Left lung (tissue), 4 donors: ENCODE measurements at regions not wholly inside any gene's neighbourhood (a gene's known extent, or its start where the extent isn't known, plus 50 kb on each side); places are given as distances from the start of the nearest gene placed in this dataset.

Source experiments
- ATAC-seq: fragments of 200-7000 bp; cut with Tn5 transposase; one replicate; pipeline ENCODE4 v1.9.1; 2020; ENCODE audit warnings: moderate library complexity
- DNase-seq, 4 donors: peaks; one replicate each; pipeline ENCODE4 v3.0.0-alpha.2; 2013 to 2020
- H3K27ac ChIP-seq, 2 donors: fragments of 200-600 bp; sonication (generic) in 1 of 2; one replicate each; pipeline versions ENCODE4 v1.5.0 to v1.8.0; 2020 to 2021
- H3K27me3 ChIP-seq, 2 donors: fragments of 200-600 bp; sonication (generic) in 1 of 2; one replicate each; pipeline versions ENCODE4 v1.5.0 to v1.8.0; 2020 to 2021
- H3K36me3 ChIP-seq, 2 donors: fragments of 200-600 bp; sonication (generic) in 1 of 2; one replicate each; pipeline versions ENCODE4 v1.5.0 to v1.8.0; 2020 to 2021
- H3K4me1 ChIP-seq, 2 donors: fragments of 200-600 bp; one replicate each; pipeline ENCODE4 v1.8.0; 2021
- H3K4me3 ChIP-seq, 2 donors: fragments of 200-600 bp; sonication (generic) in 1 of 2; one replicate each; pipeline versions ENCODE4 v1.5.0 to v1.8.0; 2020 to 2021; ENCODE audit warnings: mild to moderate bottlenecking in 1 of 2
- H3K9me3 ChIP-seq, 2 donors: fragments of 200-600 bp; sonication (generic) in 1 of 2; one replicate each; pipeline versions ENCODE4 v1.5.0 to v1.8.0; 2020 to 2021
- intact Hi-C, 2 donors: fragments of 100-400 bp; cut with DNase I; formaldehyde crosslinking; loops; one replicate each; pipeline versions ENCODE4 v1.11.2 to v1.14.2; 2022
- TF ChIP-seq, protein P1 (sequence below), 2 donors: fragments of 200-600 bp; sonication (generic) in 1 of 2; IDR thresholded peaks; one replicate each; pipeline versions ENCODE4 v1.5.0 to v1.8.0; 2021; ENCODE audit warnings: antibody characterized with exemption in 2 of 2
- donor health status: DM: no; HTN: yes; CAD: no.
- donor health status: DM: no; HTN: no; CAD: no.

- no peak for DNase-seq
- H3K4me3 ChIP-seq, result no peak overlapping the region
- TF ChIP-seq, protein P1, sequence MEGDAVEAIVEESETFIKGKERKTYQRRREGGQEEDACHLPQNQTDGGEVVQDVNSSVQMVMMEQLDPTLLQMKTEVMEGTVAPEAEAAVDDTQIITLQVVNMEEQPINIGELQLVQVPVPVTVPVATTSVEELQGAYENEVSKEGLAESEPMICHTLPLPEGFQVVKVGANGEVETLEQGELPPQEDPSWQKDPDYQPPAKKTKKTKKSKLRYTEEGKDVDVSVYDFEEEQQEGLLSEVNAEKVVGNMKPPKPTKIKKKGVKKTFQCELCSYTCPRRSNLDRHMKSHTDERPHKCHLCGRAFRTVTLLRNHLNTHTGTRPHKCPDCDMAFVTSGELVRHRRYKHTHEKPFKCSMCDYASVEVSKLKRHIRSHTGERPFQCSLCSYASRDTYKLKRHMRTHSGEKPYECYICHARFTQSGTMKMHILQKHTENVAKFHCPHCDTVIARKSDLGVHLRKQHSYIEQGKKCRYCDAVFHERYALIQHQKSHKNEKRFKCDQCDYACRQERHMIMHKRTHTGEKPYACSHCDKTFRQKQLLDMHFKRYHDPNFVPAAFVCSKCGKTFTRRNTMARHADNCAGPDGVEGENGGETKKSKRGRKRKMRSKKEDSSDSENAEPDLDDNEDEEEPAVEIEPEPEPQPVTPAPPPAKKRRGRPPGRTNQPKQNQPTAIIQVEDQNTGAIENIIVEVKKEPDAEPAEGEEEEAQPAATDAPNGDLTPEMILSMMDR (IDR thresholded peaks at IDR 0.05), result no peak
- no peaks in the 10 kb centered on the region for H3K9me3 ChIP-seq
- H3K27ac ChIP-seq, result no peak overlapping the region
- no peaks in the 10 kb centered on the region for H3K4me1 ChIP-seq
- no peaks in the 10 kb centered on the region for H3K36me3 ChIP-seq
- ATAC-seq, result no peak
- H3K27me3 ChIP-seq, result no peaks in the 10 kb centered on the region
- intact Hi-C loops, result no loop called here
These were observed 1446.2 kb downstream of the MAT2B start for GRCh38 chr5:164951570-164951969.

DNA sequence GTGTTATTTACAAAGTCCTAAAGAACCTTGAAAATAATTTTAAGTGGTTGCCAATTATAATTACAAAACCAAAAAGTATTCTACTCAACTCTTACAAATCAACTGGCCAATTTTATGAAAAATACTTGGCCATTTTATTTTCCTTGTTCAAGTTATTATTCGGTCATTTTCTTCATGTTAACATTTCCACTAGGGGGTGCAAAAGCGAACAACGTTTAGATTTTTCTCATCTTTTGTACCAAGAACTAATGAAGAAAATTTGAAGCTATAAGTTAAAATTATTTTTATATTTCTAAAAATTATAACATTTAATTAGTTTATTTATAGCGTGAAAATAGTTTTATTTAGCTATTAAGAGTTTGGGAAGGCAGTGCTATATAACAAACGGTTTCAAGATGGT is 1453.3 kb downstream of the MAT2B start:
- Histone ChIP-seq H3K27ac (no peak overlapping the region), H3K4me1 (no peaks in the 10 kb centered on the region), H3K27me3 (no peaks in the 10 kb centered on the region), H3K4me3 (no peak overlapping the region), H3K9me3 (no peaks in the 10 kb centered on the region), H3K36me3 (no peaks in the 10 kb centered on the region)
- intact Hi-C loops, result no loop called here
- TF ChIP-seq, protein P1 (IDR thresholded peaks at IDR 0.05), result no peak
- ATAC-seq (no peak), DNase-seq (no peak)

DNA sequence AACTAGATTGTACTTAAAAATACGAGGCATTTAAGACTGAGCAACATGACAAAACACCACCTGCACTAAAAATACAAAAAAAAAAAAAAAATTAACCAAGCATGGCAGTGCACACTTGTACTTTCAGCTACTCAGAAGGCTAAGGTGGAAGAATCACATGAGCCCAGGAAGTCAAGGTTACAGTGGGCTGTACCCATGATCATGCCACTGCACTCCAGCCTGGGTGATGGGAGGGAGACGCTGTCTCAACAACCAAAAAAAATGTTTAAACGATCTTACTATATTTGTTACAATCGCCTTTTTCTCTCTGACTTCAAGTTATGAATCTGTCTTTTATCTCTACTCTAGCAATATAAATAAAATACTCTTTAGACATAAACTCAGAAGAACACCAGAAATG is 1454.3 kb downstream of the MAT2B start:
- no peak for ATAC-seq
- no peak for DNase-seq
- Histone ChIP-seq H3K27ac (no peak overlapping the region), H3K36me3 (no peaks in the 10 kb centered on the region), H3K4me1 (no peaks in the 10 kb centered on the region), H3K27me3 (no peaks in the 10 kb centered on the region), H3K9me3 (no peaks in the 10 kb centered on the region), H3K4me3 (no peak overlapping the region)
- intact Hi-C loops, result no loop called here
- TF ChIP-seq, protein P1 (IDR thresholded peaks at IDR 0.05), result no peak

GRCh38 chr5:164962329-164962961 is 1457.0 kb downstream of the MAT2B start:
- Histone ChIP-seq H3K36me3 (no peaks in the 10 kb centered on the region), H3K4me1 (no peaks in the 10 kb centered on the region), H3K9me3 (no peaks in the 10 kb centered on the region), H3K4me3 (no peak overlapping the region), H3K27ac (no peak overlapping the region), H3K27me3 (no peaks in the 10 kb centered on the region)
- intact Hi-C loops, result no loop called here
- ATAC-seq (no peak), DNase-seq (no peak)
- TF ChIP-seq, protein P1 (IDR thresholded peaks at IDR 0.05), result no peak

DNA sequence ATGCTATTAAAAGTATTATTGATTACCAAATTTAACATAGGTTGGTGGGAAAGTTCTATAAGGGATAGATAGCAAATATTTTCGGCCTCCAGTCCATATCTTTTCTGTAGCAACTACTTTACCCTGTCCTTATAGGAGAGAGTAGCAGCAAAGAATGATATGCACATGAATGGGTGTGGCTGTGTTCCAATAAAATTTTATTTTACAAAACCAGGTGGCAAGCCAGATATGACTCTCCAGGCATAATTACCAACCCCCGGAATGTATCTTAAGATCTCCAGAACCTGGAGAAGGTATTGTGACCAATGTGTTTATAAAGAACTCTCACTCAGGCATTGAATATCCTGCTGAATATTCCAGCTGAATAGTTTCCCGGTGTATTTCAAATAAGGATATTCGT is 1461.2 kb downstream of the MAT2B start:
- DNase-seq, result no peak
- intact Hi-C loops, result no loop called here
- Histone ChIP-seq H3K4me1 (no peaks in the 10 kb centered on the region), H3K27me3 (no peaks in the 10 kb centered on the region), H3K27ac (no peak overlapping the region), H3K9me3 (no peaks in the 10 kb centered on the region), H3K4me3 (no peak overlapping the region), H3K36me3 (no peaks in the 10 kb centered on the region)
- TF ChIP-seq, protein P1 (IDR thresholded peaks at IDR 0.05), result no peak
- ATAC-seq, result no peak
